Tibial artery (tissue), 4 donors: ENCODE measurements at regions not wholly inside any gene's neighbourhood (a gene's known extent, or its start where the extent isn't known, plus 50 kb on each side); places are given as distances from the start of the nearest gene placed in this dataset.

Experiments used
- DNase-seq, 2 donors: peaks; one replicate each; pipeline ENCODE4 v3.0.0-alpha.2; 2019
- H3K27ac ChIP-seq, 2 donors: fragments of 200-600 bp; sonication (generic) in 1 of 2; 1 replicate in 1 of 2; 2 replicates in 1 of 2; pipeline ENCODE4 v1.5.1; 2018 to 2019; ENCODE audit warnings: mild to moderate bottlenecking in 1 of 2
- H3K27me3 ChIP-seq, 2 donors: fragments of 200-600 bp; sonication (generic) in 1 of 2; one replicate each; pipeline versions ENCODE4 v1.5.1 to v1.6.0; 2016 to 2019
- H3K36me3 ChIP-seq, 3 donors: fragments of 200-600 bp; sonication (generic) in 2 of 3; one replicate each; pipeline ENCODE4 v1.5.1; 2016 to 2019; ENCODE audit warnings: mild to moderate bottlenecking in 2 of 3
- H3K4me1 ChIP-seq, 4 donors: fragments of 200-600 bp; sonication (generic) in 2 of 4; 1 replicate in 3 of 4; 2 replicates in 1 of 4; pipeline ENCODE4 v1.5.1; 2016 to 2019
- H3K4me3 ChIP-seq, 2 donors: fragments of 200-600 bp; sonication (generic) in 1 of 2; 1 replicate in 1 of 2; 2 replicates in 1 of 2; pipeline ENCODE4 v1.5.1; 2018 to 2019; ENCODE audit warnings: mild to moderate bottlenecking in 2 of 2
- H3K9me3 ChIP-seq, 3 donors: fragments of 200-600 bp; sonication (generic) in 1 of 3; one replicate each; pipeline ENCODE4 v1.5.1; 2016 to 2019
- CTCF ChIP-seq, 2 experiments: fragments of 200-600 bp in 1 of 2; fragments of 450-650 bp in 1 of 2; IDR thresholded peaks; one replicate each; pipeline ENCODE4 v1.5.1; 2017 to 2019; ENCODE audit warnings: antibody characterized with exemption in 2 of 2, mild to moderate bottlenecking in 1 of 2, moderate library complexity in 1 of 2
- intact Hi-C: fragments of 100-400 bp; cut with DNase I; formaldehyde crosslinking; loops from one replicate; pipeline ENCODE4 v1.15.0; 2023; ENCODE audit warnings: low total_unique reads

GRCh38 chr1:37394574-37395464 lies 79.6 kb upstream of the ZC3H12A start:
- H3K4me1 ChIP-seq = no peaks in the 10 kb centered on the region
- H3K9me3 ChIP-seq = no peaks in the 10 kb centered on the region
- no peak overlapping the region for H3K27ac ChIP-seq
- TF ChIP-seq CTCF (IDR thresholded peaks at IDR 0.05) = no peak
- no peak overlapping the region for H3K4me3 ChIP-seq
- DNase-seq = no peak
- H3K27me3 ChIP-seq = peaks cover 0 to 56% of the 10 kb centered on the region in 2 donors
- H3K36me3 ChIP-seq = no peaks in the 10 kb centered on the region
- intact Hi-C loops = no loop called here

- H3K4me3 ChIP-seq = no peak overlapping the region
- peaks cover 0 to 46% of the 10 kb centered on the region in 2 donors for H3K27me3 ChIP-seq
- no peak for TF ChIP-seq CTCF (IDR thresholded peaks at IDR 0.05)
- H3K36me3 ChIP-seq = no peaks in the 10 kb centered on the region
- no peak overlapping the region for H3K27ac ChIP-seq
- H3K9me3 ChIP-seq = no peaks in the 10 kb centered on the region
- H3K4me1 ChIP-seq = no peaks in the 10 kb centered on the region
- no peak for DNase-seq
- intact Hi-C loops = no loop called here
These were observed 76.3 kb upstream of the ZC3H12A start for GRCh38 chr1:37398096-37398495.

- DNase-seq = no peak
- no peak overlapping the region for H3K27ac ChIP-seq
- no peak overlapping the region for H3K4me3 ChIP-seq
- H3K36me3 ChIP-seq = no peaks in the 10 kb centered on the region
- no peak for TF ChIP-seq CTCF (IDR thresholded peaks at IDR 0.05)
- H3K27me3 ChIP-seq = peaks cover 0 to 36% of the 10 kb centered on the region in 2 donors
- H3K9me3 ChIP-seq = no peaks in the 10 kb centered on the region
- no peaks in the 10 kb centered on the region for H3K4me1 ChIP-seq
- intact Hi-C loops = no loop called here
These were observed 75.2 kb upstream of the ZC3H12A start for GRCh38 chr1:37399205-37399604.

- Histone ChIP-seq H3K27ac (no peak overlapping the region), H3K4me1 (no peaks in the 10 kb centered on the region), H3K4me3 (no peak overlapping the region), H3K27me3 (peaks cover 0 to 29% of the 10 kb centered on the region in 2 donors), H3K36me3 (no peaks in the 10 kb centered on the region), H3K9me3 (no peaks in the 10 kb centered on the region)
- DNase-seq = no peak
- no peak for TF ChIP-seq CTCF (IDR thresholded peaks at IDR 0.05)
- intact Hi-C loops = no loop called here
These were observed 74.4 kb upstream of the ZC3H12A start for GRCh38 chr1:37399830-37400464.

GRCh38 chr1:37400466-37401225 lies 73.7 kb upstream of the ZC3H12A start:
- TF ChIP-seq CTCF (IDR thresholded peaks at IDR 0.05) = no peak
- Histone ChIP-seq H3K36me3 (no peaks in the 10 kb centered on the region), H3K4me3 (no peak overlapping the region), H3K9me3 (no peaks in the 10 kb centered on the region), H3K4me1 (no peaks in the 10 kb centered on the region), H3K27me3 (peaks cover 0 to 25% of the 10 kb centered on the region in 2 donors), H3K27ac (no peak overlapping the region)
- no peak for DNase-seq
- intact Hi-C loops = no loop called here
